WERI-Rb-1 (cell line): ENCODE measurements at regions not wholly inside any gene's neighbourhood (a gene's known extent, or its start where the extent isn't known, plus 50 kb on each side); places are given as distances from the start of the nearest gene placed in this dataset.

Experiments used
- DNase-seq: peaks from one replicate; pipeline ENCODE4 v3.0.0-alpha.2; 2020
- H3K27ac ChIP-seq: fragments of 250-450 bp; sonication (Bioruptor Pico); 2 replicates; pipeline ENCODE4 v1.5.1; 2020; ENCODE audit warnings: mild to moderate bottlenecking, moderate library complexity
- H3K27me3 ChIP-seq: fragments of 250-450 bp; sonication (Bioruptor Pico); 2 replicates; pipeline ENCODE4 v1.5.1; 2021; ENCODE audit warnings: mild to moderate bottlenecking, low read depth, moderate library complexity; ENCODE audit not compliant: insufficient read depth, severe bottlenecking
- H3K36me3 ChIP-seq: fragments of 250-450 bp; sonication (Bioruptor Pico); 2 replicates; pipeline ENCODE4 v1.5.1; 2020; ENCODE audit warnings: mild to moderate bottlenecking, moderate library complexity
- H3K4me3 ChIP-seq: 2 replicates; pipeline ENCODE4 v1.5.1; 2011; ENCODE audit warnings: low read depth, mild to moderate bottlenecking, control low read depth, low read length
- H3K9me3 ChIP-seq: fragments of 250-450 bp; sonication (Bioruptor Pico); 2 replicates; pipeline ENCODE4 v1.5.1; 2021; ENCODE audit warnings: mild to moderate bottlenecking, moderate library complexity; ENCODE audit not compliant: severe bottlenecking
- TF ChIP-seq, protein P1 (sequence below): IDR thresholded peaks from 2 replicates; pipeline ENCODE4 v1.5.1; 2011; ENCODE audit warnings: low read depth, mild to moderate bottlenecking, control low read depth, inconsistent platforms, low read length

DNA sequence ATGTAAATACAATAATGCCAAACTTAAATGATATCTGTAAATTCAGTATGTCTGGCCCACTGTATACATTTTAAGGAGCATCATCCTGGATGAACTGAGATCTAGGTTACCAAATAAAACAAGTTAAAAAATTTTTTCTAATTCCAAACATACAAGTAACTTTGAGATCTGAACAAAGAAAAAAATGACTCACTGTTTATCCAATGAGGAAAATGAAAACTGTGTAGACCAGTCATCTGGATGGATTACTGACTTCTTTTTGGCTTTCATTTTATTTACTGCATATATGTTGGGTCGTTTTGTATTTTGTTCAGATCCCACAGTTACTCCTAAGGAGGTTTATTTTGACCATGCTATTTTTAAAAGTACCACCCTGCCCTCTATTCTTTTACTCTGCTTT, 189.8 kb downstream of the RBM43 start:
- DNase-seq, result no peak
- TF ChIP-seq, protein P1, sequence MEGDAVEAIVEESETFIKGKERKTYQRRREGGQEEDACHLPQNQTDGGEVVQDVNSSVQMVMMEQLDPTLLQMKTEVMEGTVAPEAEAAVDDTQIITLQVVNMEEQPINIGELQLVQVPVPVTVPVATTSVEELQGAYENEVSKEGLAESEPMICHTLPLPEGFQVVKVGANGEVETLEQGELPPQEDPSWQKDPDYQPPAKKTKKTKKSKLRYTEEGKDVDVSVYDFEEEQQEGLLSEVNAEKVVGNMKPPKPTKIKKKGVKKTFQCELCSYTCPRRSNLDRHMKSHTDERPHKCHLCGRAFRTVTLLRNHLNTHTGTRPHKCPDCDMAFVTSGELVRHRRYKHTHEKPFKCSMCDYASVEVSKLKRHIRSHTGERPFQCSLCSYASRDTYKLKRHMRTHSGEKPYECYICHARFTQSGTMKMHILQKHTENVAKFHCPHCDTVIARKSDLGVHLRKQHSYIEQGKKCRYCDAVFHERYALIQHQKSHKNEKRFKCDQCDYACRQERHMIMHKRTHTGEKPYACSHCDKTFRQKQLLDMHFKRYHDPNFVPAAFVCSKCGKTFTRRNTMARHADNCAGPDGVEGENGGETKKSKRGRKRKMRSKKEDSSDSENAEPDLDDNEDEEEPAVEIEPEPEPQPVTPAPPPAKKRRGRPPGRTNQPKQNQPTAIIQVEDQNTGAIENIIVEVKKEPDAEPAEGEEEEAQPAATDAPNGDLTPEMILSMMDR, result no peak
- no peak overlapping the region for H3K27ac ChIP-seq
- no peaks in the 10 kb centered on the region for H3K36me3 ChIP-seq
- no peak overlapping the region for H3K4me3 ChIP-seq
- H3K27me3 ChIP-seq, result no peaks in the 10 kb centered on the region
- no peaks in the 10 kb centered on the region for H3K9me3 ChIP-seq

DNA sequence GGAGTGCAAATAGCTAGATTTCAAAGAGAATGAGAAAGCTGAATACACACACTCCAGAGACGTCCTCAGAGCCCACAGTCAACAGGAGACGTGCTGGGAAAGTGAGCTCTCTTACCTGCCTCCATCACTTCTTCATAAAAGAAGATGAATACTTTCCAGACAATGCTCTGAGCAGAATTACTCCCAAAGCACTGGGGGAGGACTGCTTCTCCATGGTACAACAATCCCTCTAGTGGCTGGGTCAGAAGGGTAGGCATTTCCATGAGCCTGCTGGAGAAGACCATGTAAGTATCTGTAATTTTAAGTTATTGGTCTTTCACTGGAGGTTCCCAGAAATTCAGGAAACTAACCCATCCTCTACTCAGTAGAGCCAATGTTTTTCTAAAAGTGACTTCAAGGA, 190.3 kb downstream of the RBM43 start:
- Histone ChIP-seq H3K4me3 (no peak overlapping the region), H3K9me3 (no peaks in the 10 kb centered on the region), H3K36me3 (no peaks in the 10 kb centered on the region), H3K27me3 (no peaks in the 10 kb centered on the region), H3K27ac (no peak overlapping the region)
- TF ChIP-seq, protein P1, result peak; percentile 64
- DNase-seq, result peak; percentile 45

DNA sequence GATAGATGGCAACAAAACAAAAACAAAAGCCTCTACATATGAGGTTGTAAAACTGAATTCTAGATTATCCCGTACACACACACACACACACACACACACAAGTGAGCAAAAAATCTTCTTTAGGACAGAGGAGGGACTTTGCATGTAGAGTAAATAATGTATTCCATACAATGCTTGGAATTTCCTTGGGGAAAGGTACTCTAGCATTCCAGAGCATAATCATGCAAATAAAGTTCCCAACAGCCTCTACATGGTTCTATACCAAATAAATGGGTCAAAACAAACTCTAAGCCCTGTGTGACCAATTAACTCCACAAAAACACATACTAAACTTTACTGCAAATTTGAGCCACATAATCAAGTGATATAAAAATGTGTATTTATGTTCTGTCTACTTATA, 191.4 kb downstream of the RBM43 start:
- Histone ChIP-seq H3K9me3 (no peaks in the 10 kb centered on the region), H3K27me3 (no peaks in the 10 kb centered on the region), H3K4me3 (no peak overlapping the region), H3K27ac (no peak overlapping the region), H3K36me3 (no peaks in the 10 kb centered on the region)
- DNase-seq, result no peak
- TF ChIP-seq, protein P1, result no peak

DNA sequence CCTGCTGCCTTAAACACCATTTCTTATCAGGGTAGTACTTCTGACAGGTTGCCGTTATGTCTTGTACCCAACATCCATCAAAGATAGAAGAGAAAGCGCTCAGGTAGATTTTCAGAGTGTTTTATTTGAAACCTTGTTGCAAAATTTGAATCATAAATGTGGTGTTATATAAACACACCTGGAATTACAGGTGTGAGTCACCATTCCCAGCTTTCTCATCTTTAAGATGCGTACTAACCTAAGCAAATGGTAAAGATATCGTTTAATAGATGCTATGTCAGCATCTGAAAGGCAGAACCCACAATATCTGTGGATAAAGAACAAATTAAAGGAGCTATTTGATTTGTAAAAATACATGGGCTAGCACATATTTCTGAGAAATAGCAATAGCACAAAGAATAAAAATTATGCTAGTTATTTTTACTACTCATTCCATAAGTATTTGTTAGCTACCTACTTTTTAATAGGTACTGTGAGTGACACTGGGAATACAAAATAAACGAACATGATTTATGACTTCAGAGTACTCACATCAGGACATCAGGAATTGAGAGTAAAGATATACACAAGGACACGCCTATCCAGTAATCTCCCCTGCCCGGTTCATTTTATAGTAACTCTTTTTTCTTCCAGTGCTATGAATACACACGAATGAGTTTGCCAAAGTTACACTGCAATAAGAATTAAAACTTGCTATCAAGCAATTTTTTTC, 193.8 kb downstream of the RBM43 start:
- Histone ChIP-seq H3K4me3 (no peak overlapping the region), H3K36me3 (no peaks in the 10 kb centered on the region), H3K9me3 (no peaks in the 10 kb centered on the region), H3K27ac (no peak overlapping the region), H3K27me3 (no peaks in the 10 kb centered on the region)
- TF ChIP-seq, protein P1, result no peak
- no peak for DNase-seq

DNA sequence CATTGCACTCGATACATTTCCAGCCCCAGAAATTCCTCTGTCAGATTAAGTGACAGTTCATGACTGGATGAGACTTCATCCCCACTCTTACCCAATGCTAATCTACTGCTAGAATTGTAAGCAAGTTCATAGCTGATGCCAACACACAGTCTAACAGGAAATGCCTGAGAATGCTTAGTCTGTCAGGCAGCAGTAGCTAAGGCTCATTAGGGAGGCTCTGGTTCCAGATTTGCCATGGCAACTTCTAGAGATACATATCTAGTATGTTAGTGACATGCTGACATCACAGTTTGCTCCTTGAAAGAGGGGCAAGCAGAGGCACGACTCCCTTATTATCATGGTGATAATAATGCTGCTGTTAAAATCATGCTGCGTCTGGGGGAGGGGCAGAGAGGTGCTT, 198.4 kb downstream of the RBM43 start:
- Histone ChIP-seq H3K27me3 (no peaks in the 10 kb centered on the region), H3K9me3 (no peaks in the 10 kb centered on the region), H3K4me3 (no peak overlapping the region), H3K36me3 (no peaks in the 10 kb centered on the region), H3K27ac (no peak overlapping the region)
- no peak for DNase-seq
- TF ChIP-seq, protein P1, result no peak

DNA sequence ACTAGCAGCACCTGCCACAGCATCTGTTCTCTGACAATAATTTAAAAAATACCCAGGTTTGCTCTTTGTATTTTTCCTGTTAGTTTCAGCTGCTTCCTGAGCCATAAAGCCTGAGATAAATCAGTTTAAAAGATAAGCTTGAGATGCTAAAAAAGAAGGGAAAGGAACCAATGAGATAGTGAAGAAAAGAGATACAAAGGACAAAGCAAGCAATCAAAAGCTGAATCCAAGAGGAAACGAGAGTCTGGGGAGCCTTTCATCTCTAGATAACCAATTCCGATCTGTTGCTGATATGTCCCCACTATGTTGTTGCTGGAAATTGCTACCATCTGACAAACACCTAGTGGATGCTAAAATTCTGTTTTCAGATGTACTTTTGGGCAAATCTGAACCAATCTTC, 201.4 kb downstream of the RBM43 start:
- TF ChIP-seq, protein P1, result no peak

More for the DNA sequence above, 201.4 kb downstream of the RBM43 start:
- no peak overlapping the region for H3K27ac ChIP-seq
- H3K9me3 ChIP-seq, result no peaks in the 10 kb centered on the region
- no peaks in the 10 kb centered on the region for H3K27me3 ChIP-seq
- no peaks in the 10 kb centered on the region for H3K36me3 ChIP-seq
- H3K4me3 ChIP-seq, result no peak overlapping the region
- DNase-seq, result no peak
